ENCODE measurements at regions not wholly inside any gene's neighbourhood (a gene's known extent, or its start where the extent isn't known, plus 50 kb on each side); places are given as distances from the start of the nearest gene placed in this dataset.

DNA sequence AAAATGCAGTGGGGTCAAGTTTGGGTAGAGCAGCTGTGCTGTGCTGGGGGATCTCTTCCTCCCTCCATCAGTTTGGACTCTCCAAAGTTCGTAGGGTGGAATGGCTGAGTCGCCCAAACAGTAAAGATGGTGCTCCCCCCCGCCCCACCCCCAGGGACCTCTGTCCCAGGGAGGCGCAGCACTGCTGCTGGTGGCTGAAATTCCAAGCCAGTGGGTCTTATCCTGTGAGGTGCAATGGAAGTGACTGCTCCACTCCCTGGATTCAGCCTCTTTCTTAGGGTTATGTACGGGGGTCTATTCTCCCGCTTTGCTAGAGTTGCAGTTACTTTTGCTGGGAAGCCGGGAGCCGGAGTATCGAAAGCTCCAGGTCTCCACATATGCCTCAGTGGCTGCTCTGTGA lies 97.5 kb upstream of the CTAGE1 start:
- H3K9ac ChIP-seq (ENCODE audit: low read length in 3 of 3) = no peak overlapping the region
- no peak overlapping the region for H3K4me3 ChIP-seq (ENCODE audit: low read length in 3 of 3)
- intact Hi-C loops (cut with DNase I) = no loop called here
- no peaks in the 10 kb centered on the region for H3K27me3 ChIP-seq (ENCODE audit: control insufficient read depth, insufficient read depth, low read length)
- TF ChIP-seq, protein P1, sequence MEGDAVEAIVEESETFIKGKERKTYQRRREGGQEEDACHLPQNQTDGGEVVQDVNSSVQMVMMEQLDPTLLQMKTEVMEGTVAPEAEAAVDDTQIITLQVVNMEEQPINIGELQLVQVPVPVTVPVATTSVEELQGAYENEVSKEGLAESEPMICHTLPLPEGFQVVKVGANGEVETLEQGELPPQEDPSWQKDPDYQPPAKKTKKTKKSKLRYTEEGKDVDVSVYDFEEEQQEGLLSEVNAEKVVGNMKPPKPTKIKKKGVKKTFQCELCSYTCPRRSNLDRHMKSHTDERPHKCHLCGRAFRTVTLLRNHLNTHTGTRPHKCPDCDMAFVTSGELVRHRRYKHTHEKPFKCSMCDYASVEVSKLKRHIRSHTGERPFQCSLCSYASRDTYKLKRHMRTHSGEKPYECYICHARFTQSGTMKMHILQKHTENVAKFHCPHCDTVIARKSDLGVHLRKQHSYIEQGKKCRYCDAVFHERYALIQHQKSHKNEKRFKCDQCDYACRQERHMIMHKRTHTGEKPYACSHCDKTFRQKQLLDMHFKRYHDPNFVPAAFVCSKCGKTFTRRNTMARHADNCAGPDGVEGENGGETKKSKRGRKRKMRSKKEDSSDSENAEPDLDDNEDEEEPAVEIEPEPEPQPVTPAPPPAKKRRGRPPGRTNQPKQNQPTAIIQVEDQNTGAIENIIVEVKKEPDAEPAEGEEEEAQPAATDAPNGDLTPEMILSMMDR (IDR thresholded peaks at IDR 0.05; ENCODE audit: borderline replicate concordance, extremely low read depth, insufficient read depth) = no peak
- no peak for FAIRE-seq
- H3K36me3 ChIP-seq (ENCODE audit: control insufficient read depth in 2 of 3, insufficient read depth in 3 of 3, low read length in 3 of 3) = no peaks in the 10 kb centered on the region
- no peaks in the 10 kb centered on the region for H3K4me1 ChIP-seq (ENCODE audit: control insufficient read depth in 2 of 3, insufficient read depth in 2 of 3, low read depth in 1 of 3, low read length in 3 of 3)
- DNase-seq = no peak
- no peaks in the 10 kb centered on the region for H3K9me3 ChIP-seq (ENCODE audit: control insufficient read depth in 2 of 3, insufficient read depth in 1 of 3, low read length in 3 of 3)
- H3K27ac ChIP-seq (ENCODE audit: low read depth in 2 of 2, low read length in 2 of 2) = no peak overlapping the region

DNA sequence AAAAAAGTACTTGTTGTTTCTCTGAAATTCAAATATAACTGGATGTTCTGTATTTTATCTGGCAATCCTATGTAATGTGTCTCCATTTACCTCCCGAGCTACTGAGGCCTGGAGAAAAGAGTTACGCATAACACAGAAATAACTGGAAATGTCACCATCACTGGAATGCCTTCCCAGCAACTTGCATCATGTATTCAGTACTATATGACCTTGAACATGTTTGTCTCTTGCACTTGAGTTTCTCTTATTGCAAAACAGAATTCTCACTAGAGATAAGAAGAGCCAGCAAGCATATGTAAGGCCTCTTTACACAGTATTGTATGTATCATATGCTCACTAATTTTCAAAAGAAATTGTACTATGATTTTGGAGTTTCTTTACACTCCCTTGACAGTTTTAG lies 99.6 kb upstream of the CTAGE1 start:
- Histone ChIP-seq H3K9me3 (ENCODE audit: control insufficient read depth in 2 of 3, insufficient read depth in 1 of 3, low read length in 3 of 3) (no peaks in the 10 kb centered on the region), H3K4me1 (ENCODE audit: control insufficient read depth in 2 of 3, insufficient read depth in 2 of 3, low read depth in 1 of 3, low read length in 3 of 3) (no peaks in the 10 kb centered on the region), H3K27me3 (ENCODE audit: control insufficient read depth, insufficient read depth, low read length) (no peaks in the 10 kb centered on the region), H3K27ac (ENCODE audit: low read depth in 2 of 2, low read length in 2 of 2) (no peak overlapping the region), H3K4me3 (ENCODE audit: low read length in 3 of 3) (no peak overlapping the region), H3K9ac (ENCODE audit: low read length in 3 of 3) (no peak overlapping the region), H3K36me3 (ENCODE audit: control insufficient read depth in 2 of 3, insufficient read depth in 3 of 3, low read length in 3 of 3) (no peaks in the 10 kb centered on the region)
- intact Hi-C loops (cut with DNase I) = no loop called here
- FAIRE-seq (no peak), DNase-seq (no peak)
- TF ChIP-seq, protein P1 (IDR thresholded peaks at IDR 0.05; ENCODE audit: borderline replicate concordance, extremely low read depth, insufficient read depth) = no peak

DNA sequence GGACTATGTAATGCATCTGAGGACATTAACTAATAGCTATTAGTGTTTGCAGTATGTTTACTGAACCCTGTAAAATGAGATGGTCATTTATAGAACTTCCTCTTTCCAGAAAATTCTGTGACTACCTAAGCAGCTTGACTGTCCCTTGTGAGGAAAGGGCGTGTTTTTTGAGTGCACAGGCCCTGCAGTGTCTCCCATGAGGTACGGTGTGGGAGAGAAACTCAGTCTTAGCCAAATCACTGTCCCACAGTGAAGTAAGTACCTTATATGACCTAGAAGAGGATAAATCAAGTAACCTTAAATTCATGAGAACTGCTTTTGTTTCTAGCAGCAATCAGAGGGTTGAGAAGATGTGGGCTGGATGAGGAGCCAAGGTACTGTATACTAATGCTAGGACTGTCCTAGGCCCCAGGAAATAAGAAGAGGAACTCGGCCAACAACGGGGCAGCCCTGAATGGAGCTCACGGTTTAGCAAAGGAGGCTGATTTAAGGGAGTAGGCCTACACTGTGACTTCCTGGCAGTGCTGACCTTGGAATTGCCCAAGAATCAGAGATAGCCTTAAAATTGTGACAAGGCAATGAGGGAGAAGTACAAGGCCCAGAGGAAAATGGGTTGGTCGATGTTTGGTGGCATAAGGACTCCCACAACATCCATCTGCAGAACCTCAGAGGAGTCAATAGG lies 103.5 kb upstream of the CTAGE1 start:
- Histone ChIP-seq H3K4me1 (ENCODE audit: control insufficient read depth in 2 of 3, insufficient read depth in 2 of 3, low read depth in 1 of 3, low read length in 3 of 3) (no peaks in the 10 kb centered on the region), H3K9me3 (ENCODE audit: control insufficient read depth in 2 of 3, insufficient read depth in 1 of 3, low read length in 3 of 3) (no peaks in the 10 kb centered on the region), H3K9ac (ENCODE audit: low read length in 3 of 3) (no peak overlapping the region), H3K27ac (ENCODE audit: low read depth in 2 of 2, low read length in 2 of 2) (no peak overlapping the region), H3K27me3 (ENCODE audit: control insufficient read depth, insufficient read depth, low read length) (no peaks in the 10 kb centered on the region), H3K4me3 (ENCODE audit: low read length in 3 of 3) (no peak overlapping the region), H3K36me3 (ENCODE audit: control insufficient read depth in 2 of 3, insufficient read depth in 3 of 3, low read length in 3 of 3) (no peaks in the 10 kb centered on the region)
- no peak for DNase-seq
- intact Hi-C loops (cut with DNase I) = no loop called here
- no peak for FAIRE-seq
- TF ChIP-seq, protein P1 (IDR thresholded peaks at IDR 0.05; ENCODE audit: borderline replicate concordance, extremely low read depth, insufficient read depth) = no peak

DNA sequence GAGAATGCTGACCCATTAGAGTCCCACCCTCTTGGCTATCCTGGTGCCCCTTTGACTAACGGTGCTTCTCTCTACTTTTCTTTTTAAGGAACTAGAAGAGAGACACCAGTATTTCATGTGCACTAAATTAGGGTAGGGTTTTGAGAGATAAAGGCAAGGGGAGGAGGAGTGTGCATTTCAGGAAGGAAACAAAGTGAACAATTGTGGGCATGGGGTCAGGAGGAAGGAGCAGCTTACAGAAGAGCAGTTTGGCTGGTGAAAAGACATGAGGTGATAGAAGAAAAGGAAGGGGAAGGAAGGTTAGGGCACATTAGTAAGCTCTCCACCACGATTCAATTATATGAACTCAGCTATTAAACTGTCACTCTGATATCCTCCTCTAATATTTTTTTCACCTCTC lies 105.8 kb upstream of the CTAGE1 start:
- intact Hi-C loops (cut with DNase I) = no loop called here
- no peak for DNase-seq

More for the DNA sequence above, 105.8 kb upstream of the CTAGE1 start:
- Histone ChIP-seq H3K36me3 (ENCODE audit: control insufficient read depth in 2 of 3, insufficient read depth in 3 of 3, low read length in 3 of 3) (no peaks in the 10 kb centered on the region), H3K9ac (ENCODE audit: low read length in 3 of 3) (no peak overlapping the region), H3K4me3 (ENCODE audit: low read length in 3 of 3) (no peak overlapping the region), H3K27me3 (ENCODE audit: control insufficient read depth, insufficient read depth, low read length) (no peaks in the 10 kb centered on the region), H3K27ac (ENCODE audit: low read depth in 2 of 2, low read length in 2 of 2) (no peak overlapping the region), H3K9me3 (ENCODE audit: control insufficient read depth in 2 of 3, insufficient read depth in 1 of 3, low read length in 3 of 3) (no peaks in the 10 kb centered on the region), H3K4me1 (ENCODE audit: control insufficient read depth in 2 of 3, insufficient read depth in 2 of 3, low read depth in 1 of 3, low read length in 3 of 3) (no peaks in the 10 kb centered on the region)
- no peak for FAIRE-seq
- TF ChIP-seq, protein P1 (IDR thresholded peaks at IDR 0.05; ENCODE audit: borderline replicate concordance, extremely low read depth, insufficient read depth) = no peak
